GM21526 (cell line): ENCODE measurements at regions not wholly inside any gene's neighbourhood (a gene's known extent, or its start where the extent isn't known, plus 50 kb on each side); places are given as distances from the start of the nearest gene placed in this dataset.
"Not testable (repeated sequence)": the region's sequence is repeated elsewhere in the genome, so short reads cannot be mapped to it uniquely, and the experiment has no call there.

Experiments used
- ATAC-seq: cut with Tn5 transposase; IDR thresholded peaks from one replicate; pipeline ENCODE4 v1.9.1; 2021; ENCODE audit warnings: moderate library complexity; ENCODE audit not compliant: unreplicated experiment, low FRiP score

- ATAC-seq, result no peak
These were observed 1025.2 kb downstream of the FSCB start for GRCh38 chr14:43481864-43482263.

- ATAC-seq, result no peak
These were observed 1026.1 kb downstream of the FSCB start for GRCh38 chr14:43480976-43481375.

GRCh38 chr14:43479596-43480195, 1027.4 kb downstream of the FSCB start:
- no peak for ATAC-seq

- no peak for ATAC-seq
These were observed 1030.3 kb downstream of the FSCB start for GRCh38 chr14:43476822-43477221.

GRCh38 chr14:43475757-43476156, 1031.3 kb downstream of the FSCB start:
- no peak for ATAC-seq

GRCh38 chr14:43471595-43471994, 1035.5 kb downstream of the FSCB start:
- no peak for ATAC-seq

GRCh38 chr14:43464968-43465367, 1042.1 kb downstream of the FSCB start:
- ATAC-seq, result no peak

GRCh38 chr14:43449291-43449690, 1057.8 kb downstream of the FSCB start:
- ATAC-seq, result no peak

- ATAC-seq, result no peak
These were observed 1069.0 kb downstream of the FSCB start for GRCh38 chr14:43438056-43438455.

GRCh38 chr14:43418324-43418723, 1088.8 kb downstream of the FSCB start:
- ATAC-seq, result no peak

GRCh38 chr14:43413084-43413483, 1094.0 kb downstream of the FSCB start:
- ATAC-seq, result no peak

GRCh38 chr14:43411841-43412240, 1095.2 kb downstream of the FSCB start:
- no peak for ATAC-seq

- no peak for ATAC-seq
These were observed 1096.5 kb downstream of the FSCB start for GRCh38 chr14:43410631-43411030.

- no peak for ATAC-seq
These were observed 1098.6 kb downstream of the FSCB start for GRCh38 chr14:43408472-43408871.

- no peak for ATAC-seq
These were observed 1099.4 kb downstream of the FSCB start for GRCh38 chr14:43407706-43408105.

- ATAC-seq, result no peak
These were observed 1100.2 kb downstream of the FSCB start for GRCh38 chr14:43406931-43407330.

- no peak for ATAC-seq
These were observed 1107.8 kb downstream of the FSCB start for GRCh38 chr14:43399289-43399688.

- not testable (repeated sequence) for ATAC-seq
These were observed 1136.6 kb downstream of the FSCB start for GRCh38 chr14:43370565-43370896.

- ATAC-seq, result no peak
These were observed 1137.1 kb downstream of the FSCB start for GRCh38 chr14:43369710-43370564.

- no peak for ATAC-seq
These were observed 1144.5 kb downstream of the FSCB start for GRCh38 chr14:43362586-43362985.

GRCh38 chr14:43361751-43362150, 1145.3 kb downstream of the FSCB start:
- no peak for ATAC-seq

GRCh38 chr14:43360239-43360638, 1146.8 kb downstream of the FSCB start:
- no peak for ATAC-seq
